ENCODE measurements at regions not wholly inside any gene's neighbourhood (a gene's known extent, or its start where the extent isn't known, plus 50 kb on each side); places are given as distances from the start of the nearest gene placed in this dataset.
A peak's percentile ranks its signal among the peaks of the same experiment; 100 is the strongest.

DNA sequence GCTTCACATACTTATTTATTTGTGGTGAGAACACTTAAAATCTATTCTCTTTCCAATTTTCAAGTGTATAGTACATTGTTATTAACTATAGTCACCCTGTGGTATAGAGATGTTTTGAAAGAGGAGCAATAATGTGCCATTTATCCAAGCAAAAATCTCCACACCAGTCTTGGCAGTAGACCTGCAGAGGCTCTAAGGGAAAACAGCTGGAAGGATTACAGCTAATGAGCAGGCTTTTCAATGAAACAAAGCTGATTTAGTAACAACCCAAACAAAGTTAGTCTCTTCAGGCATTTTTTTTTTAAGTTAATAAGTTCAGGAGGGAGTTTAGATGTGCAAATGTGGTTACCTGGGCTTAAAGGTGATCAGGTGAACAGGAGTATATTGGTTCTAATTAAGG is 101.9 kb downstream of the EVX1 start:
- H3K4me3 ChIP-seq: no peak overlapping the region
- H3K9me2 ChIP-seq (replicated peaks; ENCODE audit: insufficient read depth): no peaks in the 10 kb centered on the region
- DNase-seq (ENCODE audit: low spot score): no peak
- H3K9me3 ChIP-seq (ENCODE audit: low read depth): no peaks in the 10 kb centered on the region
- H3K27me3 ChIP-seq: no peaks in the 10 kb centered on the region
- H2AFZ ChIP-seq: no peak overlapping the region
- H3K27ac ChIP-seq: no peak overlapping the region
- no peaks in the 10 kb centered on the region for H3K36me3 ChIP-seq (replicated peaks; ENCODE audit: insufficient read depth, low read depth)
- no peaks in the 10 kb centered on the region for H3K79me2 ChIP-seq
- no peak overlapping the region for H3K4me2 ChIP-seq
- TF ChIP-seq EZH2 (IDR thresholded peaks at IDR 0.05; ENCODE audit: borderline replicate concordance) (no peak), EZH2phosphoT487 (IDR thresholded peaks at IDR 0.05; ENCODE audit: low read depth, severe bottlenecking, unreplicated experiment) (no peak)
- TF ChIP-seq, protein P1, sequence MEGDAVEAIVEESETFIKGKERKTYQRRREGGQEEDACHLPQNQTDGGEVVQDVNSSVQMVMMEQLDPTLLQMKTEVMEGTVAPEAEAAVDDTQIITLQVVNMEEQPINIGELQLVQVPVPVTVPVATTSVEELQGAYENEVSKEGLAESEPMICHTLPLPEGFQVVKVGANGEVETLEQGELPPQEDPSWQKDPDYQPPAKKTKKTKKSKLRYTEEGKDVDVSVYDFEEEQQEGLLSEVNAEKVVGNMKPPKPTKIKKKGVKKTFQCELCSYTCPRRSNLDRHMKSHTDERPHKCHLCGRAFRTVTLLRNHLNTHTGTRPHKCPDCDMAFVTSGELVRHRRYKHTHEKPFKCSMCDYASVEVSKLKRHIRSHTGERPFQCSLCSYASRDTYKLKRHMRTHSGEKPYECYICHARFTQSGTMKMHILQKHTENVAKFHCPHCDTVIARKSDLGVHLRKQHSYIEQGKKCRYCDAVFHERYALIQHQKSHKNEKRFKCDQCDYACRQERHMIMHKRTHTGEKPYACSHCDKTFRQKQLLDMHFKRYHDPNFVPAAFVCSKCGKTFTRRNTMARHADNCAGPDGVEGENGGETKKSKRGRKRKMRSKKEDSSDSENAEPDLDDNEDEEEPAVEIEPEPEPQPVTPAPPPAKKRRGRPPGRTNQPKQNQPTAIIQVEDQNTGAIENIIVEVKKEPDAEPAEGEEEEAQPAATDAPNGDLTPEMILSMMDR (IDR thresholded peaks at IDR 0.05; ENCODE audit: poor library complexity): no peak
- no peaks in the 10 kb centered on the region for H4K20me1 ChIP-seq (ENCODE audit: insufficient read depth, poor library complexity, severe bottlenecking)
- peaks cover 43% of the 10 kb centered on the region for H3K4me1 ChIP-seq (ENCODE audit: insufficient read depth)

DNA sequence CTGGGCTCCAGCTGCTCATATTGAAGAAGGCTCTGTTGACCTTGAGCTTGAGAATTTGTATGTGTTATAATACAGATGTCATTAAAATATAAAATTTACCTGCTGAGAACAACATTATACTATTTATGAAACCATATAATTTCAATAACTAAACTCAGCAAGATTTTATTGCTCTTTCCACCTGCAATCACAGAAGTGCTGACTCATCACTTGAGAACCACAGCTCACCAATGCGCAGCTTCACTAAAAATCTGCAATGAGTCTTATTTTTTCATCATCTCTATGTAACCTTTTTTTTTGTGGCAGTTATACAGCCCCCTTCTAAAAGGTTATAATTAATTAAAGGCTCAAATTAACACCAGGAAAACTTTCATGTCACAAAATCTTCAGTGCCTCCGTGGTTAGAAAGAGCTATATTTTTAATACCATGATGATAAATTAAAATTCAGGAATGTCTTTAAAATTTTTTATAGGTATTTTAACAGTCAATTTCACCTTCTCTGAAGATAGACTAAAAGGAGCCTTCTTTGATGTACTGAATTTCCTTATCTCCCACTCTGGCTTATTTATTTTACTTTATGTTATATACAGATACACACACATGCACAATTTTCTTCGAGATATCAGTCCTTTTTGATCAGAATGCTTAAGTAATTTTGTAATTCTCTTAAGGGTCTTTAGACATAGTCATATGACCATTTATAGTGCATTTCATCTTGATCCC is 102.7 kb downstream of the EVX1 start:
- H3K9me2 ChIP-seq (replicated peaks; ENCODE audit: insufficient read depth): no peaks in the 10 kb centered on the region
- H3K27ac ChIP-seq: peak overlapping the region; percentile 72
- no peaks in the 10 kb centered on the region for H3K9me3 ChIP-seq (ENCODE audit: low read depth)
- peak; percentile 18 for DNase-seq (ENCODE audit: low spot score)
- H3K27me3 ChIP-seq: no peaks in the 10 kb centered on the region
- no peaks in the 10 kb centered on the region for H3K79me2 ChIP-seq
- H3K4me3 ChIP-seq: no peak overlapping the region
- H3K4me1 ChIP-seq (ENCODE audit: insufficient read depth): peaks cover 39% of the 10 kb centered on the region
- no peak for TF ChIP-seq EZH2phosphoT487 (IDR thresholded peaks at IDR 0.05; ENCODE audit: low read depth, severe bottlenecking, unreplicated experiment)
- TF ChIP-seq, protein P1 (IDR thresholded peaks at IDR 0.05; ENCODE audit: poor library complexity): no peak
- TF ChIP-seq EZH2 (IDR thresholded peaks at IDR 0.05; ENCODE audit: borderline replicate concordance): no peak
- no peaks in the 10 kb centered on the region for H4K20me1 ChIP-seq (ENCODE audit: insufficient read depth, poor library complexity, severe bottlenecking)
- H3K36me3 ChIP-seq (replicated peaks; ENCODE audit: insufficient read depth, low read depth): no peaks in the 10 kb centered on the region
- H2AFZ ChIP-seq: no peak overlapping the region
- 55% methylated on average over 3 of the region's 3 CpGs for WGBS (ENCODE audit: low lambda C conversion rate, missing lambda C conversion rate)
- no peak overlapping the region for H3K4me2 ChIP-seq

DNA sequence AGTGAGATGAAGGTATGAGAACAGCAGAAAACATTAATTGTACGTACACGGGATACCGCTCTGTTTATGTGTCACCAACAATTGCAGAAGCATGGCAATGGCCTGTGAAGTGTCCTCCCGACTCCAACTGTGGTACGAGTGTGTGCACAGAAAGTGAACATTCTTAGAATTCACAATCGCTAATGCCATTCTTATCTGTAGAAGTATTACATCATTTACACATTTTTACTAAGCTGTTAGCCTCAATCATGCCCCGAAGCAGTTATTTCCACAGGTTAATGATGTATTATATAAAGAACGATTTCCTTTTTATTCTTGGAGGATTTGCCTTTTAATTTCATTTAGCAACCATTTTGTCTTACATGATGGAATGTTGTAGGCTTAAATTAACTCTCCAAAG is 103.4 kb downstream of the EVX1 start:
- Histone ChIP-seq H4K20me1 (ENCODE audit: insufficient read depth, poor library complexity, severe bottlenecking) (no peaks in the 10 kb centered on the region), H3K79me2 (no peaks in the 10 kb centered on the region), H3K27me3 (no peaks in the 10 kb centered on the region), H3K4me2 (peak overlapping the region; percentile 62), H3K27ac (peak overlapping the region; percentile 72), H3K9me2 (replicated peaks; ENCODE audit: insufficient read depth) (no peaks in the 10 kb centered on the region), H3K36me3 (replicated peaks; ENCODE audit: insufficient read depth, low read depth) (no peaks in the 10 kb centered on the region), H2AFZ (no peak overlapping the region), H3K4me1 (ENCODE audit: insufficient read depth) (peaks cover 39% of the 10 kb centered on the region), H3K9me3 (ENCODE audit: low read depth) (no peaks in the 10 kb centered on the region), H3K4me3 (no peak overlapping the region)
- no peak for TF ChIP-seq EZH2 (IDR thresholded peaks at IDR 0.05; ENCODE audit: borderline replicate concordance)
- no peak for TF ChIP-seq EZH2phosphoT487 (IDR thresholded peaks at IDR 0.05; ENCODE audit: low read depth, severe bottlenecking, unreplicated experiment)
- TF ChIP-seq, protein P1 (IDR thresholded peaks at IDR 0.05; ENCODE audit: poor library complexity): no peak
- DNase-seq (ENCODE audit: low spot score): no peak
- 43% methylated on average over 8 of the region's 8 CpGs for WGBS (ENCODE audit: low lambda C conversion rate, missing lambda C conversion rate)

Data from hepatocyte (in vitro differentiated cells).